Neural progenitor cell (in vitro differentiated cells): ENCODE measurements at regions not wholly inside any gene's neighbourhood (a gene's known extent, or its start where the extent isn't known, plus 50 kb on each side); places are given as distances from the start of the nearest gene placed in this dataset.

Experiments
- CTCF ChIP-seq: fragments of 200-600 bp; sonication (generic); IDR thresholded peaks from 2 replicates; pipeline ENCODE4 v1.5.1; 2017; ENCODE audit warnings: antibody characterized with exemption, mild to moderate bottlenecking
- EZH2phosphoT487 ChIP-seq: fragments of 200-600 bp; sonication (generic); IDR thresholded peaks from 2 replicates; pipeline ENCODE4 v1.6.1; 2017; ENCODE audit warnings: antibody characterized with exemption

GRCh38 chr1:189657715-189658114 is 819.9 kb downstream of the BRINP3 start:
- TF ChIP-seq CTCF (no peak), EZH2phosphoT487 (no peak)
